Erythroblast (primary cell): ENCODE measurements at regions not wholly inside any gene's neighbourhood (a gene's known extent, or its start where the extent isn't known, plus 50 kb on each side); places are given as distances from the start of the nearest gene placed in this dataset.

Source experiments
- GATA1 ChIP-seq: IDR thresholded peaks from 2 replicates; pipeline ENCODE4 v1.6.1; 2011; ENCODE audit warnings: low read depth, mild to moderate bottlenecking, control low read depth, low read length, moderate library complexity
- POLR2A ChIP-seq: IDR thresholded peaks from 2 replicates; pipeline ENCODE4 v1.6.1; 2011; ENCODE audit warnings: mild to moderate bottlenecking, low read length

DNA sequence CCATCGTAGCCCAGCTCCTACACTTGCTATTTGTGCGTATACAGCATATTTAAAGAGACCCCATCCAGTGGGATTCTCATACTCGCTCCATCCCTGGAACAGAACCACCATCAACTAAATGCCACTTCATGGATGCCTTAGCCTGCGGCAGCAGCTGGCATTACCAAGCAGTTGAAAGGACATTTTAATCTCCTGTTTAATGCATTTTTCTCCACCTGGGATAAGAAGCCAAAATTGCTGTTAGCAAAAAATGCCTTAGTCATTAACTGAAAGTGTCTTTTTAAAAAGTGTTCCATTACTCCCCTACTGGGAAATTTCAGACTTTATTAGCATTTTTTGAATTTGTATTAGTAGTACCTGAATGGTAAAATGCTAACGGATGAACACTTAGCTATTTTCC, 662.6 kb upstream of the MEF2C start:
- TF ChIP-seq POLR2A: no peak
- TF ChIP-seq GATA1: no peak
